ENCODE measurements at regions not wholly inside any gene's neighbourhood (a gene's known extent, or its start where the extent isn't known, plus 50 kb on each side); places are given as distances from the start of the nearest gene placed in this dataset.

- no peak for TF ChIP-seq POLR2AphosphoS5 (IDR thresholded peaks at IDR 0.05; ENCODE audit: low read depth)
- no peak for TF ChIP-seq CTCF (IDR thresholded peaks at IDR 0.05; ENCODE audit: insufficient read depth, low read length)
- no peak for TF ChIP-seq SPI1 (IDR thresholded peaks at IDR 0.05; ENCODE audit: borderline replicate concordance, low read depth)
- no peak for TF ChIP-seq GABPA (IDR thresholded peaks at IDR 0.05; ENCODE audit: low read depth)
- no peak for TF ChIP-seq REST (IDR thresholded peaks at IDR 0.05; ENCODE audit: insufficient replicate concordance, low read depth)
- Histone ChIP-seq H3K4me3 (replicated peaks; ENCODE audit: insufficient read depth, low read length) (no peak overlapping the region), H3K27me3 (ENCODE audit: insufficient read depth, poor library complexity, severe bottlenecking) (no peaks in the 10 kb centered on the region), H3K27ac (replicated peaks) (no peak overlapping the region)
- no peak for DNase-seq (ENCODE audit: low read depth in 1 of 2, low spot score in 1 of 2)
Observed at GRCh38 chr4:170675568-170676262, 586.0 kb upstream of the AADAT start.

GRCh38 chr4:170674176-170674575, 584.4 kb upstream of the AADAT start:
- TF ChIP-seq CTCF (IDR thresholded peaks at IDR 0.05; ENCODE audit: insufficient read depth, low read length), result no peak
- TF ChIP-seq POLR2AphosphoS5 (IDR thresholded peaks at IDR 0.05; ENCODE audit: low read depth), result no peak
- no peak for TF ChIP-seq REST (IDR thresholded peaks at IDR 0.05; ENCODE audit: insufficient replicate concordance, low read depth)
- TF ChIP-seq GABPA (IDR thresholded peaks at IDR 0.05; ENCODE audit: low read depth), result no peak
- TF ChIP-seq SPI1 (IDR thresholded peaks at IDR 0.05; ENCODE audit: borderline replicate concordance, low read depth), result no peak

GRCh38 chr4:170672381-170672965, 582.7 kb upstream of the AADAT start:
- Histone ChIP-seq H3K27me3 (ENCODE audit: insufficient read depth, poor library complexity, severe bottlenecking) (no peaks in the 10 kb centered on the region), H3K27ac (replicated peaks) (no peak overlapping the region), H3K4me3 (replicated peaks; ENCODE audit: insufficient read depth, low read length) (no peak overlapping the region)
- no peak for DNase-seq (ENCODE audit: low read depth in 1 of 2, low spot score in 1 of 2)
- TF ChIP-seq REST (IDR thresholded peaks at IDR 0.05; ENCODE audit: insufficient replicate concordance, low read depth) (no peak), SPI1 (IDR thresholded peaks at IDR 0.05; ENCODE audit: borderline replicate concordance, low read depth) (no peak)

More at GRCh38 chr4:170674176-170674575, 584.4 kb upstream of the AADAT start:
- Histone ChIP-seq H3K27ac (replicated peaks) (no peak overlapping the region), H3K4me3 (replicated peaks; ENCODE audit: insufficient read depth, low read length) (no peak overlapping the region), H3K27me3 (ENCODE audit: insufficient read depth, poor library complexity, severe bottlenecking) (no peaks in the 10 kb centered on the region)
- no peak for DNase-seq (ENCODE audit: low read depth in 1 of 2, low spot score in 1 of 2)

Measured in HL-60 (cell line).